GM12878 (cell line): ENCODE measurements at regions not wholly inside any gene's neighbourhood (a gene's known extent, or its start where the extent isn't known, plus 50 kb on each side); places are given as distances from the start of the nearest gene placed in this dataset.

ENCODE experiments used
- ATAC-seq: fragments of 200-7000 bp; cut with Tn5 transposase; 3 replicates; pipeline ENCODE4 v1.9.1; 2020; ENCODE audit warnings: mild to moderate bottlenecking, moderate library complexity
- BruUV-seq: library from RNA; stranded (reverse); fragments of 400-500 nt; replicated peaks from 2 replicates; lab custom pipeline; 2021; lab: Mats Ljungman, UMichigan
- CTCF ChIA-PET: fragments of 300-600 bp; sonication (Branson Sonifier 250); formaldehyde crosslinking; extraction: SDS; loops from one replicate; lab custom pipeline; 2021; ENCODE audit warnings: inconsistent platforms; lab: Yijun Ruan, JAX
- POLR2A ChIA-PET: fragments of 350-600 bp; formaldehyde crosslinking; extraction: SDS; loops from one replicate; lab custom pipeline; 2021; ENCODE audit warnings: inconsistent platforms; lab: Charles Lee
- RAD21 ChIA-PET: fragments of 300-600 bp; sonication (Branson Sonifier 250); formaldehyde crosslinking; loops from one replicate; lab custom pipeline; 2023; ENCODE audit warnings: antibody characterized with exemption; ENCODE audit not compliant: unreplicated experiment; lab: Charles Lee
- SMC1A ChIA-PET: fragments of 300-600 bp; sonication (Branson Sonifier 250); formaldehyde crosslinking; loops from one replicate; lab custom pipeline; 2023; ENCODE audit not compliant: unreplicated experiment, uncharacterized antibody; lab: Charles Lee
- DNase-seq: peaks from one replicate; pipeline ENCODE4 v3.0.0-alpha.2; 2011; ENCODE audit warnings: low read depth, low spot score
- FAIRE-seq: peaks from 3 replicates; lab custom pipeline; 2011; peaks lifted over from hg19 to GRCh38; lab: Jason Lieb, UNC
- H2AFZ ChIP-seq: 2 replicates; pipeline ENCODE4 v1.6.0; 2011; ENCODE audit warnings: low read depth, low read length, control low read depth; ENCODE audit not compliant: control insufficient read depth
- H3K27ac ChIP-seq: 2 replicates; pipeline ENCODE4 v1.5.1; 2011; ENCODE audit warnings: control low read depth; ENCODE audit not compliant: control insufficient read depth, insufficient read depth
- H3K27me3 ChIP-seq, 2 experiments: replicated peaks in 1 of 2; 2 replicates each; pipeline versions ENCODE4 v1.6.0 to v1.6.1; 2011; ENCODE audit warnings: low read length in 1 of 2; ENCODE audit not compliant: control insufficient read depth in 2 of 2, insufficient read depth in 2 of 2
- H3K36me3 ChIP-seq, 2 experiments: 2 replicates each; pipeline ENCODE4 v1.5.1; 2011; ENCODE audit warnings: low read length in 1 of 2; ENCODE audit not compliant: control insufficient read depth in 2 of 2, insufficient read depth in 2 of 2
- H3K4me1 ChIP-seq: 2 replicates; pipeline ENCODE4 v1.6.1; 2011; ENCODE audit warnings: mild to moderate bottlenecking, low read length, moderate library complexity, mixed read lengths; ENCODE audit not compliant: control insufficient read depth, insufficient read depth
- H3K4me2 ChIP-seq: 2 replicates; pipeline ENCODE4 v1.6.0; 2011; ENCODE audit warnings: control low read depth; ENCODE audit not compliant: control insufficient read depth, insufficient read depth
- H3K4me3 ChIP-seq: fragments of 200-600 bp; sonication (generic); 2 replicates; pipeline ENCODE4 v1.5.1; 2016
- H3K79me2 ChIP-seq: 2 replicates; pipeline ENCODE4 v1.6.0; 2011; ENCODE audit warnings: low read length; ENCODE audit not compliant: control insufficient read depth, insufficient read depth
- H3K9ac ChIP-seq: 2 replicates; pipeline ENCODE4 v1.8.0; 2011; ENCODE audit warnings: low read length, control low read depth, mixed read lengths; ENCODE audit not compliant: control insufficient read depth, insufficient read depth
- H3K9me3 ChIP-seq: replicated peaks from 3 replicates; pipeline ENCODE4 v1.5.1; 2011; ENCODE audit warnings: mild to moderate bottlenecking, low read length; ENCODE audit not compliant: control insufficient read depth, insufficient read depth
- H4K20me1 ChIP-seq: 2 replicates; pipeline ENCODE4 v1.6.0; 2011; ENCODE audit not compliant: control insufficient read depth, insufficient read depth
- ASH2L ChIP-seq: fragments of 300-600, 200-600 bp; sonication (generic); IDR thresholded peaks from 2 replicates; pipeline ENCODE4 v1.6.1; 2017; ENCODE audit warnings: low read depth, mild to moderate bottlenecking, borderline replicate concordance
- IRF4 ChIP-seq: IDR thresholded peaks from 2 replicates; pipeline ENCODE4 v1.6.1; 2011; ENCODE audit warnings: low read depth, low read length
- KLF5 ChIP-seq: fragments of 450-650 bp; IDR thresholded peaks from 2 replicates; pipeline ENCODE4 v1.6.1; 2014; ENCODE audit warnings: mild to moderate bottlenecking; ENCODE audit not compliant: partially characterized antibody
- NR2F1 ChIP-seq: fragments of 450-650 bp; conservative IDR thresholded peaks from 2 replicates; pipeline ENCODE4 v1.6.1; 2017; ENCODE audit warnings: mild to moderate bottlenecking
- PAX5 ChIP-seq: IDR thresholded peaks from 2 replicates; pipeline ENCODE4 v1.6.1; 2011; ENCODE audit warnings: low read depth, low read length, borderline replicate concordance
- RELA ChIP-seq: fragments of 450-650 bp; IDR thresholded peaks from 2 replicates; pipeline ENCODE4 v1.8.0; 2014; ENCODE audit warnings: borderline replicate concordance; ENCODE audit not compliant: partially characterized antibody
- SP1 ChIP-seq: IDR thresholded peaks from one replicate; pipeline ENCODE4 v1.6.1; 2011; ENCODE audit warnings: low read depth, low read length
- SRF ChIP-seq, 2 experiments: IDR thresholded peaks; 2 replicates each; pipeline ENCODE4 v1.6.1; 2011; ENCODE audit warnings: low read depth in 2 of 2, low read length in 2 of 2, mild to moderate bottlenecking in 1 of 2, moderate library complexity in 1 of 2
- USF1 ChIP-seq: IDR thresholded peaks from 2 replicates; pipeline ENCODE4 v1.6.1; 2011; ENCODE audit warnings: borderline replicate concordance, low read depth, mild to moderate bottlenecking, moderate library complexity, mixed read lengths, low read length; ENCODE audit not compliant: insufficient read depth; ENCODE audit errors: extremely low read length
- WGBS: methylation state at CpG from one replicate; pipeline ENCODE4 v1.1.6; 2016; ENCODE audit warnings: low lambda C conversion rate; ENCODE audit not compliant: insufficient replicate concordance, insufficient coverage; ENCODE audit errors: missing lambda C conversion rate; 5-methylcytosine and 5-hydroxymethylcytosine counted together
- in situ Hi-C: fragments of 300-500 bp; cut with MboI; formaldehyde crosslinking; loops from 9 replicates; pipeline ENCODE4 v1.14.3; 2018; ENCODE audit warnings: mixed read lengths
- intact Hi-C: fragments of 100-400 bp; cut with micrococcal nuclease; formaldehyde crosslinking; loops from one replicate; pipeline ENCODE4 v1.14.2; 2022; ENCODE audit not compliant: unreplicated experiment
- TF ChIP-seq, protein P1 (sequence below): IDR thresholded peaks from 2 replicates; pipeline ENCODE4 v1.6.1; 2012; ENCODE audit warnings: mild to moderate bottlenecking, low read depth, low read length

GRCh38 chr5:18560602-18561001 lies 926.3 kb downstream of the TAF11L14 start:
- SMC1A ChIA-PET: no interaction called here
- no TSS peak for BruUV-seq
- no peak for ATAC-seq
- Histone ChIP-seq H3K36me3 (no peaks in the 10 kb centered on the region), H4K20me1 (no peaks in the 10 kb centered on the region), H3K4me2 (no peak overlapping the region), H3K79me2 (no peaks in the 10 kb centered on the region), H3K27me3 (no peaks in the 10 kb centered on the region), H3K9ac (no peak overlapping the region), H3K4me3 (no peak overlapping the region), H2AFZ (no peak overlapping the region), H3K9me3 (no peaks in the 10 kb centered on the region), H3K4me1 (no peaks in the 10 kb centered on the region), H3K27ac (no peak overlapping the region)
- no peak for TF ChIP-seq USF1
- no peak for TF ChIP-seq PAX5
- no peak for TF ChIP-seq RELA
- TF ChIP-seq IRF4: no peak
- intact Hi-C loops (no loop called here), in situ Hi-C loops (no loop called here)
- POLR2A ChIA-PET: no interaction called here
- DNase-seq: no peak
- RAD21 ChIA-PET: no interaction called here
- FAIRE-seq: no peak
- CTCF ChIA-PET: no interaction called here
- 48% methylated on average over 1 of the region's 1 CpG for WGBS

DNA sequence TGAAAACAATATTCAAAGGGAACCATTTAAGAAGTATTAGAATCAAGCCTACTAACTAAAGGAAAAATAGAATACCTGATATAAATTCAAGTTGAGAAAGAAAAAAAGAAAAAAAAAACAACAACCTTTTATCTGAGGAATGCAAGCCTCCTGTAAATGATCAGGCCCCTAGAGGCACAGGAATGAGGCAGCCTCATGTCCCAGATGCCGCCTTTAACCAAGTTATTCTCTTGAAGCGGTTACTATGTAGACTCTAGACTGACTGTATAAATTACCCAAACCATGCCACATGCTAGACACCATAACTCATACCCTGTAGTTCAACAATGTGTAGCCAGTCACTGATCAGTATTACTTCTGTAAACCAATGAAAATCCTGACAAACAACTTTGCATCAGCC lies 929.6 kb downstream of the TAF11L14 start:
- TF ChIP-seq SP1 (no peak), KLF5 (no peak), SRF (IDR thresholded peaks at IDR 0.05; ENCODE audit: low read depth in 2 of 2, low read length in 2 of 2) (no peak), ASH2L (no peak), NR2F1 (no peak)
- TF ChIP-seq, protein P1, sequence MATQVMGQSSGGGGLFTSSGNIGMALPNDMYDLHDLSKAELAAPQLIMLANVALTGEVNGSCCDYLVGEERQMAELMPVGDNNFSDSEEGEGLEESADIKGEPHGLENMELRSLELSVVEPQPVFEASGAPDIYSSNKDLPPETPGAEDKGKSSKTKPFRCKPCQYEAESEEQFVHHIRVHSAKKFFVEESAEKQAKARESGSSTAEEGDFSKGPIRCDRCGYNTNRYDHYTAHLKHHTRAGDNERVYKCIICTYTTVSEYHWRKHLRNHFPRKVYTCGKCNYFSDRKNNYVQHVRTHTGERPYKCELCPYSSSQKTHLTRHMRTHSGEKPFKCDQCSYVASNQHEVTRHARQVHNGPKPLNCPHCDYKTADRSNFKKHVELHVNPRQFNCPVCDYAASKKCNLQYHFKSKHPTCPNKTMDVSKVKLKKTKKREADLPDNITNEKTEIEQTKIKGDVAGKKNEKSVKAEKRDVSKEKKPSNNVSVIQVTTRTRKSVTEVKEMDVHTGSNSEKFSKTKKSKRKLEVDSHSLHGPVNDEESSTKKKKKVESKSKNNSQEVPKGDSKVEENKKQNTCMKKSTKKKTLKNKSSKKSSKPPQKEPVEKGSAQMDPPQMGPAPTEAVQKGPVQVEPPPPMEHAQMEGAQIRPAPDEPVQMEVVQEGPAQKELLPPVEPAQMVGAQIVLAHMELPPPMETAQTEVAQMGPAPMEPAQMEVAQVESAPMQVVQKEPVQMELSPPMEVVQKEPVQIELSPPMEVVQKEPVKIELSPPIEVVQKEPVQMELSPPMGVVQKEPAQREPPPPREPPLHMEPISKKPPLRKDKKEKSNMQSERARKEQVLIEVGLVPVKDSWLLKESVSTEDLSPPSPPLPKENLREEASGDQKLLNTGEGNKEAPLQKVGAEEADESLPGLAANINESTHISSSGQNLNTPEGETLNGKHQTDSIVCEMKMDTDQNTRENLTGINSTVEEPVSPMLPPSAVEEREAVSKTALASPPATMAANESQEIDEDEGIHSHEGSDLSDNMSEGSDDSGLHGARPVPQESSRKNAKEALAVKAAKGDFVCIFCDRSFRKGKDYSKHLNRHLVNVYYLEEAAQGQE: no peak
- in situ Hi-C loops: no loop called here
- Histone ChIP-seq H4K20me1 (no peaks in the 10 kb centered on the region), H3K4me1 (no peaks in the 10 kb centered on the region), H3K9me3 (no peaks in the 10 kb centered on the region), H3K36me3 (no peaks in the 10 kb centered on the region), H2AFZ (no peak overlapping the region), H3K27ac (no peak overlapping the region), H3K79me2 (no peaks in the 10 kb centered on the region), H3K4me3 (no peak overlapping the region), H3K4me2 (no peak overlapping the region), H3K27me3 (no peaks in the 10 kb centered on the region), H3K9ac (no peak overlapping the region)
- ChIA-PET SMC1A (no interaction called here), CTCF (no interaction called here), POLR2A (no interaction called here), RAD21 (no interaction called here)
- DNase-seq (no peak), ATAC-seq (no peak), FAIRE-seq (no peak)
- no TSS peak for BruUV-seq
- 0% methylated on average over 2 of the region's 2 CpGs for WGBS
- intact Hi-C loops: no loop called here
